ENCODE measurements at regions not wholly inside any gene's neighbourhood (a gene's known extent, or its start where the extent isn't known, plus 50 kb on each side); places are given as distances from the start of the nearest gene placed in this dataset.

GRCh38 chr11:23201936-23202522, 341.8 kb upstream of the CCDC179 start:
- TF ChIP-seq, protein P1, sequence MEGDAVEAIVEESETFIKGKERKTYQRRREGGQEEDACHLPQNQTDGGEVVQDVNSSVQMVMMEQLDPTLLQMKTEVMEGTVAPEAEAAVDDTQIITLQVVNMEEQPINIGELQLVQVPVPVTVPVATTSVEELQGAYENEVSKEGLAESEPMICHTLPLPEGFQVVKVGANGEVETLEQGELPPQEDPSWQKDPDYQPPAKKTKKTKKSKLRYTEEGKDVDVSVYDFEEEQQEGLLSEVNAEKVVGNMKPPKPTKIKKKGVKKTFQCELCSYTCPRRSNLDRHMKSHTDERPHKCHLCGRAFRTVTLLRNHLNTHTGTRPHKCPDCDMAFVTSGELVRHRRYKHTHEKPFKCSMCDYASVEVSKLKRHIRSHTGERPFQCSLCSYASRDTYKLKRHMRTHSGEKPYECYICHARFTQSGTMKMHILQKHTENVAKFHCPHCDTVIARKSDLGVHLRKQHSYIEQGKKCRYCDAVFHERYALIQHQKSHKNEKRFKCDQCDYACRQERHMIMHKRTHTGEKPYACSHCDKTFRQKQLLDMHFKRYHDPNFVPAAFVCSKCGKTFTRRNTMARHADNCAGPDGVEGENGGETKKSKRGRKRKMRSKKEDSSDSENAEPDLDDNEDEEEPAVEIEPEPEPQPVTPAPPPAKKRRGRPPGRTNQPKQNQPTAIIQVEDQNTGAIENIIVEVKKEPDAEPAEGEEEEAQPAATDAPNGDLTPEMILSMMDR (IDR thresholded peaks at IDR 0.05; ENCODE audit: low read depth, low read length, poor library complexity, severe bottlenecking), result no peak
- no peak for TF ChIP-seq EZH2phosphoT487 (IDR thresholded peaks at IDR 0.05; ENCODE audit: borderline replicate concordance, low read length)

Measured in DOHH2 (cell line).